ENCODE measurements at regions not wholly inside any gene's neighbourhood (a gene's known extent, or its start where the extent isn't known, plus 50 kb on each side); places are given as distances from the start of the nearest gene placed in this dataset.
"Not testable (repeated sequence)": the region's sequence is repeated elsewhere in the genome, so short reads cannot be mapped to it uniquely, and the experiment has no call there.

GRCh38 chr18:14460364-14460763, 83.0 kb downstream of the POTEC start:
- not testable (repeated sequence) for DNase-seq

GRCh38 chr18:14459826-14460225, 83.6 kb downstream of the POTEC start:
- not testable (repeated sequence) for DNase-seq

- peak; percentile 65 to 70 for DNase-seq
Measured at GRCh38 chr18:14458009-14458945, 85.1 kb downstream of the POTEC start.

GRCh38 chr18:14450637-14451009, 92.8 kb downstream of the POTEC start:
- DNase-seq: peak; percentile 25 to 28

- DNase-seq: peak; percentile 27 to 40
Measured at GRCh38 chr18:14449995-14450636, 93.3 kb downstream of the POTEC start.

- DNase-seq: not testable (repeated sequence)
Measured at GRCh38 chr18:14449062-14449461, 94.3 kb downstream of the POTEC start.

GRCh38 chr18:14447715-14448114, 95.7 kb downstream of the POTEC start:
- DNase-seq: not testable (repeated sequence)

GRCh38 chr18:14435460-14435859, 107.9 kb downstream of the POTEC start:
- DNase-seq: not testable (repeated sequence)

- DNase-seq: not testable (repeated sequence)
Measured at GRCh38 chr18:14432371-14432770, 111.0 kb downstream of the POTEC start.

- peak; percentile 53 to 55 for DNase-seq
Measured at GRCh38 chr18:14431031-14431521, 112.3 kb downstream of the POTEC start.

- DNase-seq: peak; percentile 18 to 25
Measured at GRCh38 chr18:14415806-14416205, 127.6 kb downstream of the POTEC start.

GRCh38 chr18:14415399-14415798, 128.0 kb downstream of the POTEC start:
- not testable (repeated sequence) for DNase-seq

GRCh38 chr18:14395533-14395932, 147.9 kb downstream of the POTEC start:
- DNase-seq: not testable (repeated sequence)

GRCh38 chr18:14393563-14394103, 149.8 kb downstream of the POTEC start:
- not testable (repeated sequence) for DNase-seq

GRCh38 chr18:14392604-14393003, 150.8 kb downstream of the POTEC start:
- not testable (repeated sequence) for DNase-seq

- DNase-seq: not testable (repeated sequence)
Measured at GRCh38 chr18:14384961-14385360, 158.4 kb downstream of the POTEC start.

- not testable (repeated sequence) for DNase-seq
Measured at GRCh38 chr18:14382666-14383065, 160.7 kb downstream of the POTEC start.

GRCh38 chr18:14379489-14379888, 163.9 kb downstream of the POTEC start:
- not testable (repeated sequence) for DNase-seq

GRCh38 chr18:14378376-14378775, 165.0 kb downstream of the POTEC start:
- not testable (repeated sequence) for DNase-seq

GRCh38 chr18:14361346-14361745, 182.1 kb downstream of the POTEC start:
- not testable (repeated sequence) for DNase-seq

- not testable (repeated sequence) for DNase-seq
Measured at GRCh38 chr18:14357553-14358297, 185.7 kb downstream of the POTEC start.

- DNase-seq: not testable (repeated sequence)
Measured at GRCh38 chr18:14342170-14342569, 201.2 kb downstream of the POTEC start.

Data from stimulated activated CD4-positive, alpha-beta T cell treated with anti-CD3 and anti-CD28 coated beads, Interleukin-4, amount 100 ng/mL, for 4 hours (primary cell).